ENCODE measurements at regions not wholly inside any gene's neighbourhood (a gene's known extent, or its start where the extent isn't known, plus 50 kb on each side); places are given as distances from the start of the nearest gene placed in this dataset.

DNA sequence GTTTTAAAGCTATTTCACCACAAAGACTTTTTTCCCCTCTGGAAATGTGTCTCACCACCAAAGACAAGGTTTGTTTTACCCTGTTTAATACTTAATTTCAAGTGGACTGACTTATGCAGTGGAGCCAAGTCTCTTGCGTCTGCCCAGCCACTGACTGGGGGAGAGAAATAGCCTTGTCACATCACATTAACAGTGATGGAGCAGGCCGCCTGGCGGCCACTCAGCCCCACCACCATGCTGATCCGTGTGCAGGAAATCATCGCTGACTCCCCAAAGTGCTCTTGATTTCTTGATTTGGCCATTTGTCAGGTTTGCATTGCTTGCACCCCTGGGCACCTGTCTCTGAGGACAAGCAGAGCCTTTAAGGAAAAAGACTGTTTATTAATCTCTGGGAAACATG lies 334.1 kb downstream of the GLRX3 start:
- DNase-seq = no peak

GRCh38 chr10:130470973-130471372 lies 334.8 kb downstream of the GLRX3 start:
- DNase-seq = no peak

- no peak for DNase-seq
Measured at GRCh38 chr10:130471486-130471885, 335.3 kb downstream of the GLRX3 start.

DNA sequence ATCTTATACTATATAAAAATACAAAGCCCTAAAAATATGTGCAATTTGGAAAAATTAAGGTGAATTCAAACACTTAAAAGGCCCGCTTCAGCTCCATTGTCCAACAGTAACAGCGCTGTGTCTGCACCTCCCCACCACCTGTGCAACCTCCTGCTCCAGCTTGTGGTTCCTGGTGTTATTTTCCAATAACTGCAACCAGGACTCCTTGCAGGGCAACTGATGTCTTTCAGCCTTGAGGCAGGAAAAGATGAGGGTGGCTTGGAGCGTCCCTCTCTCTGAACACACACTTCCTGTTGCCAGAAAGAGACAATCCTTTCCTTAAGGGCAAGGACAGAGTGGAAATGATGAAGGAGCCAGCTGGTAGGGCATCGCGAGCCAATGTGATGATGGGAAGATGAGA lies 336.0 kb downstream of the GLRX3 start:
- DNase-seq = no peak

DNA sequence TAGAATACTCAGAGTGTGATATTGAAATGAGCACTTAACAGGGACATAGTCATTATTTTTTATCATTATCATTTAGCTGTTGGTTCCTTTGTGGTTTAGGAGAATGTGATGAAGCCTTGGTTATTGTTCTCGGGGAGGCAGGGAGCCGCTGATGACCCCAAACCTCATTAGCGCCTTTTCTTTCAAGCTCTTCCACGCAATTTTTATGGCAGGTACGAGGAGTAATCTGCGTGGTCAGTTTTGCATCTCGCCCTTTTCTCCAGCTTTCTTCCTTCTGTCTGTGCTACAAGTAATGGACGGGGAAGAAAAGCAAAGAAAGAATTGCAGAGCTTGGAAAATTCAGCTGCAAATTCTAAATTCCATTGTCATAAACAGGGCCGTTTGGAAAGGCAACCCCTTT lies 338.4 kb downstream of the GLRX3 start:
- DNase-seq = no peak

GRCh38 chr10:130477360-130477759 lies 341.2 kb downstream of the GLRX3 start:
- no peak for DNase-seq

DNA sequence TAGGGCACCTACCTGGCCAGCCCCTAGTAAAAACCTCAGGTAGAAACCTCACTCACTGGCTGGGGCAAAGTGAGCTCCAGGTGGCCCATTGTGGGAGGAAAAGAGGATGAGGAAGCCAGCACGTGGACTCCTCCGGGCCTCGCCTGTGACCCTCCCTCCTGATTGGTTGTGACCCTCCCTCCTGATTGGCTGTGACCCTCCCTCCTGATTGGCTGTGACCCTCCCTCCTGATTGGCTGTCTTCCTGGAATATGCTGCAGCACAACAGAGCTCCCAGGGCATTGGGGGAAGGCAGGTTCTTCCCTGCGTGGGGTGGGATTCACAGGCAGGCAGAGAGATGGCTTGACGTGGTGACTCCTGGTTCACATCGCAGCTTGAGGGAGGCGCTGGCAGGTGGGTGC lies 343.0 kb downstream of the GLRX3 start:
- no peak for DNase-seq

DNA sequence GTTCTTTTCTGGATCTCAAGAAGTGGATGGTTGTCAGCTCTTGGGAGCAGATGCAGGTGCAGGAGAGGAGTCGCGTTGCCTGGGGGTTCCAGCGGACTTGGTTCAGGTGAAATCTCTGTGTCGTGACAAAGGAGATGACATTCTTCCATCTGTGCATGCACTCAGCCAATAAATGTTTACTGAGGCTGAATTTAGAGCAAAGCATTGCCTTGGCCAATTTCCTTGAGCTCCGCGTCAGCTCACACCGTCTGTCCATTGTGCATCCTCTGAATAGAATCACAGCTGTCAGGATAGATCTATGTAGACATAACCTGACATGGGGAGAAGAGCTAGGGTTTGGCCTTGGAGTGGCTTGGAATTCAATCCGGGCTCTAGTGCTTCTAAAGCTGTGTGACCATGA lies 343.7 kb downstream of the GLRX3 start:
- peak; percentile 19 for DNase-seq

- no peak for DNase-seq
Measured at GRCh38 chr10:130480491-130480890, 344.3 kb downstream of the GLRX3 start.

DNA sequence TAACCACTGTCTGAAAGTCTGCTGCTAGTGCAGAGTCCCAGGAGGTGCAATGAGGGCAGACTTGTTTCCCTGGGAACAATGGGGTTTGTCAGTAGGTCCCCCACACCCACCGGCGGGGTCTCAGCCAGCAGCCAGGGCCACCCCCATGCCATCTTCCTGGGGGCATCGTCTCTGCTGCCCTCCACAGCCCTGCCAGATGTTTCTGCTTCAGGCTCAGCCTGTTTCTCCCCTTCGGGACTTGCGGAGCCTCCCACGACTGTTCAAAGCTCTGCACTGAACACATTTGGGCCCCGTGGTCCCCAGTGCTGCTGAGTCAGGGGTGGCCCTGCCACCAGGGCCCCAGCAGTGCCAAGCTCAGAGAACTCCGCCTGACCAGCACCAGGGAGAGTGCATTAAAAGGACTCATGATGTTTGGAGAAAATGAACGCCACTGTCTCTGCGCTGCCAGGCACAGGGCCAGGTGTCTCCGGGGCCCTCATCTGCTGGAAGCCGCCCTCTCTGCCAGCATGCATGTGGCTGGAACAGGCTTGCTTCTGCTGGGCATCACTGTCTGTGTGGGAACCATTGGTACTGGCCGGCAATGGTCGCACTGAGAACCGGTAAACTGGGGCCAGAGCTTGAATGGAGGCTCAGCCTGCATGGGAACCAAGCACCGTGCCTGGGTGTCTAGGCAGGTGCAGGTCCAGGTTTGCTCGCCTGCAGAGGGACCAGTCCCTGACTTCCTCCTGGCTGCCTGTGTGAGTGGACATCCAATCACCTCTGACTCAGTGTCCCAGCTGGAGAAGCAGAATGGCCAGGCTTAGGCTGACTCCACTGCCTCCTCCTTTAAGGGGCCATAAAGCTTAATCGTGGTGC lies 345.1 kb downstream of the GLRX3 start:
- DNase-seq = no peak

- no peak for DNase-seq
Measured at GRCh38 chr10:130481936-130482335, 345.7 kb downstream of the GLRX3 start.

DNA sequence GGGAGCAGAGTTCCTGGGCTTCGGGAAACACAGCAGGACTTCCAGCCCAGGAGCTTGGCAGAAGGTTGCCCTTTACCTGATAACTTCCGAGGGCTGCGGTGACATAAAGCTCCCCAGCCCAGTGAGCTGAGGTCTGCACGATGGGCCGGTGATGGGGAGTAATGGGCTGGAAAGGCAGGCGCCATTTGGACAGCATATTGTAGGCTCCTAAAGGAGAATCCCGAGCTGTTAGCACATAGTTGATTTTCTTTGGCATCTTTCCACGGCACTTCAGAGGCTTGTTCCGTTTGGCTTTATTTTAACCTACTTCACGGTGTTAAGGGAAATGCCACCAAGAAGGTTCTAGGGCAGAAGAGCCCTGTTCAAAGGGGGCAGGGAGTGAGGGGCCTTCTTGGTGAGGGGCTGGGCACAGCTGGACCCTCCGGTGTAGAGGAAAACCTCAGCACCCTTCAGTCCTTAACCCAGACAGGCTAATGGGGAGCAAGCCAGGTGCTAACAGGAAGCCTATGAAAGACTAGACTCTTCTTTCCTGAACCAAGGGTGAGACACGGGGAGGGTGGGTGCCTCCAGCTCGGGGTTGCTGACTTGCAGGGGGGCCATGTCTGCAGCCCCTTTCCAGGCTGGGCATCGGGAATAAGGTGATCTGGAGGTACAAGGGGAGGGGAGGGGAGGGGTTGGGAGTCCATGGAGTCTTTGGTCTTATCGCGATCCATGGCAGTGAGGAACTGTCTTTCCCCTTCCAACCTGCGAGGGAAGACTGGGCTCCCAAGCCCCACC lies 347.7 kb downstream of the GLRX3 start:
- DNase-seq = peak; percentile 28

DNA sequence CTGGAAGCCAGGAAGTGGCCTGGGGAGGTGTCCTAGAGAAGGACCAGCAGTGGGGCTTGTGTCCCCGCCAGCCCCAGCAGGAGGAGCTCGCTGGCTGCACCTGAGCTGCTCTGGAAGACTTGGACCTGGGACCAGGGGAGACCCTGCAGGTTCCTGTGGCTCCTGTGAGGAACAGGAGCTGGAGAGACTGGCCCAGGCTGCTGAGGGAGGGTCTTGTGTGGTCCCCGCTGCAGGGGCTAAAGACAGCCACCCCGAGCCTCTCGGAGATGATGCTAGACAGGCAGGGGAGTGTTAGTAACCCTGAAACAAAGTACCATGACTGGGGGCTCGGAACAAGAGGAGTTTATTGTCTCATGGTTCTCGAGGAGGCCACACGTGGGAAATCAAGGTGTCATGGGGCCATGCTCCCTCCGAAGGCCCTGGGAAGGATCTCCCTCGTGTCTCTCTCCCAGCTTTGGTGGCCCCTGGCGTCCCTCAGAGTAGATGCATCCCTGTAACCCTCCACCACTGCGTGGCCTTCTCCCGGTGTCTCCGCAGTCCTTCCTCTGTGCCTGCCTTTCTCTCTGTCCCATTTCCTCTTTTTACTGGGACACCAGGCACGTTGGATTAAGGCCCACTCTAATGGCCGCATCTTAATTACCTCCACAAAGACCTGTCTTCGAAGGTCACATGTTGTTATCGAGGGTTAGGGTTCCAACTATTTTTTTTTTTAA lies 348.4 kb downstream of the GLRX3 start:
- DNase-seq = no peak

DNA sequence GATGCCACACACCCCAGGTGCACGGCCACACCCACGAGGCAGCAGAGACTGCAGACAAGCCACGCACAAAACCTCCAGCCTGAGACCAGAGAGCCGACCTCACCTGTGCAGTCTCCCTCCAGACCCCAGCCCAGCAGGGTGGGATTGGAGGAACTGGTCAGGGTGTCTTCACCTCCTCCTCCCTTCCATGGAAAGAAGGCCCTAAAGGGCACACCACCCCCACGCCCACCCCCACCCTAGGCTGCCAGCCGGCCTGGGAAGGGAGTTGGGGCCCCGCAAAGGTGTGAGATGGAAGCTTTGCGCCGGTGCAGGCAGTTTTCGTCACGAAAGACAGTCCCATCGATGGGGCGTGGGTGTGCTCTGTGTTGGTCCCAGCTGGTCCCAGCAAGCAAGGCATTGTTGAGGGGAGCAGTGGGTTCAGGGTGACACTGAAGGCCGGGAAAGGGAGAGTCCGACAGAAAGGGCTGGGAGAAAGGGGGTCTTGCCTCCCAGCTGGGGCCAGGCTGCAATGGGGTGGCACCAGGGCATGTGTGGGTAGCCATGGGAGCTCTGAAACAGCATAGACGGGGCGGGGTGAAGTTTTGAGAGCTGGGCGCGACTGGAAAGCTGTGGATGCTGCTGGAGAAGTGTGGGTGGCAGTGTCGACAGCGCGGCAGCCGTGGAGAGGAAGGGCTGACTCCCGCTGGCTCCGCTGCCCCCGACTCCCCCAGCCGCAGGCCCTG lies 349.2 kb downstream of the GLRX3 start:
- no peak for DNase-seq

DNA sequence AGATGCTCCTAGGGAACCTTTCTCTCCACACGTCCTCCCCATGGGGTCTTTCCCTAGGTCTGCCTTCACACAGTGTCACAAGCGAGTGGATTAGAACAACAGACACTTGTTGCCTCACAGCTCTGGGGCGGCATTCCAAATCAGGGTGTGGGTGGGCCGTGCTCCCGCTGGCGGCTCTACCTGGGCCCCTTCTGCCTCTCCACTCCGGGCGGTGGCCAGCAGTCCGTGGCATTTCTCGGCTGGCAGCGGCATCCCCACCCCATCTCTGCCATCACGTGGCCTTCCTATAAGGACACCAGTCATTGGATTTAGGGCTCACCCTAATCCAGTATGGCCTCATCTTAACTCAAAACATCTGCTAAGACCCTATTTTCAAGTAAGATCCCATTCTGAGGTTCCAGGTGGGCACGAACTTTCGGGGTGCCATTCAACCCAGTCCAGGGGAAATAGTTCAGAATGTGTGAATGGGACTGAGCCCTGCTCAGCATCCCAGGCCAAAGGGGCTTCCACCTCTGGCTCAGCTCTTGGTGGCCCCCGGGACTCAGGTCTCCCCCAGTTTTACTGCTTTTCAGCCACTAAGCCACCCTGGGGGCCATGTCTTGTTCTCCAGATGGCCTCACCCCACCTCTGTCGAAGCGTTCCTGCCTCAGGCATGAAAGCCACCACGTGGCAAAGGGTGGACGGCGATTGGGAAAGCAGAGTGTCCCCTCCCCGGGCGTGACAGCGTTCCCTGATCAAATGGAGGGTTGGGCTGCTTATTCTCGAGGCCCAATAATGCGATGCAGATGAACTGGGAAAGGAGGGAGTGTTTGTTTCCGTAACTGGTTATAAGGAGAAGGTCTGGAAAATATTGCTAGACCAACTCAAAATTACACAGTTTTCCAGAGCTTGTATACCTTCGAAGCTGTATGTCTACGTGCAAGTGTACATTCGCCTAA lies 350.0 kb downstream of the GLRX3 start:
- DNase-seq = no peak

- DNase-seq = no peak
Measured at GRCh38 chr10:130486906-130487305, 350.7 kb downstream of the GLRX3 start.

DNA sequence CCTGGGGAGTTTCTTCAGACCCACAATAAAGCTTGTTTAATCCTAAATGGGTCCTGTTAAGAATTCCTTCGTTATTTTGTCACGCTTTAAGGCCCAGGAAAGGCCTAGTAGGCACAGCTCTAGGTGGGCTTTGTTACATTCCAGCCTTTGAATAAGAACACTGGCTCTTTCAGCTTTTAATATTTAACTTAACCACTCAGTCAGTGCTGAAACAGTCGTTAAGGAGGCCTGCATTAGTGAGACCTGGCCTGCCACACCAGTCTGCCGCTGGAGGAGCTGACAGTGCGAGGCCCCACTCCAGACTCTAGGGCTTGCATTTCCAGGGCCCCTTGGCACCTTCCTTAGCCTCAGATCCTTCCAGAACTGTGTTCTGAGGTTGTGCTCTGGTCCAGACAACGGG lies 351.4 kb downstream of the GLRX3 start:
- no peak for DNase-seq

DNA sequence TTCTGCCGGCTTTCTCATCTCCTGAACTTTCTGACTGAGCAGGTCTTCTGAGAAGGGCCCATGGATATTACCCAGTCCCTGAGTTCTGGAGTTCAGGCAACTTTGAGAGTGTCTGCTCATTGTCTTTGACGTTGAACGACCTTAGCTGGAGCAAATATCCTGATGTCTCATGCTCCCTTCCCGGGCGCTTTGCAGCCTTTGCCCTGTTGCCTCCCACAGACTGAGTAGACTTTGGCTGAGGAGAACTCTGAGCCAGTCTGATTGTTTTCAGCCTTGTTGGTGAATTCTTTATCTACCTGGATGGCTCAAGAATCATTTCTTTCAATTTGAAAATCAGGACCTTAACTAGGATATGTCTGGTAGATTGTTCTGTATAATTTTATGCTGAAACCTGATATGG lies 353.7 kb downstream of the GLRX3 start:
- no peak for DNase-seq

- no peak for DNase-seq
Measured at GRCh38 chr10:130491011-130491692, 355.0 kb downstream of the GLRX3 start.

- DNase-seq = peak; percentile 15
Measured at GRCh38 chr10:130491693-130492050, 355.5 kb downstream of the GLRX3 start.

DNA sequence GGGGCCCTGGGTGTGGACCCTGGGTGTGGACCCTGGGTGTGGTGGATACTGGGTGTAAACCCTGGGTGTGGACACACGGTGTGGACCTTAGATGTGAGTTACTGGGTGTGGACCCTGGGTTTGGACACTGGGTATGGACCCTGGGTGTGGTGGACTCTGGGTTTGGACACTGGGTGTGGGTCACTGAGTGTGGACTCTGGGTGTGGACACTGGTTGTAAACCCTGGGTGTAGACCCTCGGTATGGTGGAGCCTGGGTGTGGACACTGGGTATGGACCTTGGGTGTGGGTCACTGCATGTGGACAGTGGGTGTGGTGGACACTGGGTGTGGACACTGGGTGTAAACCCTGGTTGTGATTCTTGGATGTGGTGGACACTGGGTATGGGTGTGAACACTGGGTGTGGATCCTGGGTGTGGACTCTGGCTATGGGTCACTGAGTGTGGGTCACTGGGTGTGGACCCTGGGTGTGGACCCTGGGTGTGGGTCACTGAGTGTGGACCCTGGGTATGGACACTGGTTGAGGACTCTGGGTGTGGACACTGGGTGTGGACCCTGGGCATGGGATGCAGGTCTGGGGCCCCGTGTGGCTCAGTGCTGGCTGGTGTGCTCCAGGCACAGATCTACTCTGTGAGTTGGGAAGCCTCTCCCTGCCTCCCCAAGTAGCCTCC lies 356.2 kb downstream of the GLRX3 start:
- no peak for DNase-seq

All from NCI-H2171 (cell line).